Naive thymus-derived CD4-positive, alpha-beta T cell (primary cell): ENCODE measurements at regions not wholly inside any gene's neighbourhood (a gene's known extent, or its start where the extent isn't known, plus 50 kb on each side); places are given as distances from the start of the nearest gene placed in this dataset.
"Not testable (repeated sequence)": the region's sequence is repeated elsewhere in the genome, so short reads cannot be mapped to it uniquely, and the experiment has no call there.

Experiments
- ATAC-seq: fragments of 150-1000 bp; cut with Tn5 transposase; 2 replicates; pipeline ENCODE4 v1.10.0; 2021; ENCODE audit warnings: mild to moderate bottlenecking, moderate library complexity
- CTCF ChIA-PET: fragments of 350-600 bp; sonication (Branson Sonifier 250); formaldehyde crosslinking; loops from one replicate; lab custom pipeline; 2021; ENCODE audit warnings: antibody characterized with exemption; lab: Charles Lee
- POLR2A ChIA-PET: fragments of 350-600 bp; sonication (Branson Sonifier 250); formaldehyde crosslinking; loops from one replicate; lab custom pipeline; 2021; ENCODE audit warnings: antibody characterized with exemption, inconsistent platforms; lab: Charles Lee
- DNase-seq, 9 donors: peaks; one replicate each; pipeline versions ENCODE4 v3.0.0 to v3.0.0-alpha.2; 2020 to 2022; ENCODE audit warnings: mixed read lengths in 1 of 9
- H3K27ac ChIP-seq: one replicate; pipeline ENCODE4 v1.7.0; 2013; ENCODE audit warnings: mild to moderate bottlenecking, low read depth, low read length, moderate library complexity
- H3K27me3 ChIP-seq, 2 donors: one replicate each; pipeline ENCODE4 v1.7.0; 2013; ENCODE audit warnings: low read length in 2 of 2, mild to moderate bottlenecking in 2 of 2, moderate library complexity in 2 of 2; ENCODE audit not compliant: control insufficient read depth in 2 of 2, insufficient read depth in 2 of 2
- H3K36me3 ChIP-seq, 3 experiments: 1 replicate in 2 of 3; 2 replicates in 1 of 3; pipeline ENCODE4 v1.7.0; 2013; ENCODE audit warnings: low read length in 3 of 3, mild to moderate bottlenecking in 3 of 3, moderate library complexity in 1 of 3; ENCODE audit not compliant: insufficient read depth in 3 of 3, control insufficient read depth in 2 of 3
- H3K4me1 ChIP-seq, 2 donors: one replicate each; pipeline ENCODE4 v1.7.0; 2013; ENCODE audit warnings: low read length in 2 of 2, mild to moderate bottlenecking in 2 of 2, moderate library complexity in 1 of 2; ENCODE audit not compliant: control insufficient read depth in 2 of 2, insufficient read depth in 2 of 2
- H3K4me3 ChIP-seq: 2 replicates; pipeline ENCODE4 v1.7.0; 2013; ENCODE audit warnings: mild to moderate bottlenecking, low read length
- H3K9me3 ChIP-seq, 3 experiments: 1 replicate in 2 of 3; 2 replicates in 1 of 3; pipeline ENCODE4 v1.7.0; 2013; ENCODE audit warnings: low read length in 3 of 3; ENCODE audit not compliant: control insufficient read depth in 2 of 3
- H3K27ac Mint-ChIP-seq, 9 donors: one replicate each; pipeline ENCODE4 v1.8.0; 2020 to 2022; ENCODE audit warnings: mixed read lengths in 9 of 9, mild to moderate bottlenecking in 8 of 9, moderate library complexity in 5 of 9, inconsistent platforms in 2 of 9
- H3K27me3 Mint-ChIP-seq, 5 donors: one replicate each; pipeline ENCODE4 v1.8.0; 2021 to 2022; ENCODE audit warnings: mixed read lengths in 5 of 5, mild to moderate bottlenecking in 1 of 5
- H3K36me3 Mint-ChIP-seq, 5 donors: one replicate each; pipeline ENCODE4 v1.8.0; 2020 to 2022; ENCODE audit warnings: mixed read lengths in 5 of 5, mild to moderate bottlenecking in 3 of 5, inconsistent platforms in 1 of 5
- H3K4me1 Mint-ChIP-seq, 7 donors: one replicate each; pipeline ENCODE4 v1.8.0; 2020 to 2022; ENCODE audit warnings: mixed read lengths in 7 of 7, mild to moderate bottlenecking in 3 of 7, inconsistent platforms in 1 of 7
- H3K4me3 Mint-ChIP-seq, 10 donors: one replicate each; pipeline ENCODE4 v1.8.0; 2020 to 2022; ENCODE audit warnings: mild to moderate bottlenecking in 10 of 10, mixed read lengths in 10 of 10, moderate library complexity in 6 of 10, inconsistent platforms in 2 of 10
- H3K9me3 Mint-ChIP-seq, 11 donors: one replicate each; pipeline ENCODE4 v1.8.0; 2020 to 2022; ENCODE audit warnings: mixed read lengths in 11 of 11, mild to moderate bottlenecking in 4 of 11, inconsistent platforms in 1 of 11, moderate library complexity in 1 of 11
- intact Hi-C, 2 donors: fragments of 100-400 bp; cut with micrococcal nuclease; formaldehyde crosslinking; loops; one replicate each; pipeline ENCODE4 v1.15.1; 2023

DNA sequence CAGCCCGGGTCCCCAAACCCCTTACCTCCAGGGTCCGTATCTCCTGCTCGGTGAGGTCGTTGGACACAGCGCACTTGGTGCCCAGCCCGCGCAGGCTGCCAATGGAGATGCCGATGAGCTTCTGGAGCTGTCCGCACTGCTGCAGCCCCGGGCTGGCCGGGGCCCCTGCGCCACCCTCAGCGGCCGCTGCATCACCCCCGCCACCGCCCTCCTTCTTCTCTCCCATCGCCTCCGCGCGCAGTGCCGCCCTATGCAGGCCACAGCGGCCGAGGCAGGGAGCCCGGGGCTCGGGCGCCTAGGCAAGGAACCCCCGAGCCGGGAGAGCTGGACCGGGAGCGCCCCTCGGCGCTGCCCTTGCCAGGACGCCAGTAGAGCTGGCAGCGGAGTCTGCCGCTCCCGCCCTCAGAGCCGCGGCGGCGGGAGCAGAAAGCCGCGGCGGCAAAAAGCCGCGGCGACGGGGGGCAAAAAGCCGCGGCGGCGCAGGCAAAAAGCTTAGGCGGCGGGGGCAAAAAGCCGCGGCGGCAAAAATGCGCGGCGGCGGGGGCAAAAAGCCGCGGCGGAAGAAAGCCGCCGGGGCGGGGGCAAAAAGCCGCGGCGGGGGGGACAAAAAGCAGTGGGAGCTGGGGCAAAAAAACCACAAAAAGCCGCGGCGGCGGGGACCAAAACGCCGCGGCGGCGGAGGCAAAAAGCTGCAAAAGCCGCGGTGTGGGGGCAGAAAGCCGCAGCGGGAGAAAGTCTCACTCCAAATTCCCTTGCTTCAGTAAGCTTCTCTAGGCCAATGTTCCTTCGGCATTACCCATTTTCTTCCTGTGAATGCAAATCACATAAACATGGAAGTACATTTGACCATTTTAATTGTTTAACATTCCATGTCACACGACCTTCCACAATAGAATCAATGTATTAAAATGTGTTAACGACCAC, 181.2 kb downstream of the ZNF92 start:
- H3K36me3 ChIP-seq, H3K4me1 Mint-ChIP-seq, CTCF ChIA-PET, H3K9me3 Mint-ChIP-seq, H3K4me3 ChIP-seq, DNase-seq, intact Hi-C loops, H3K27me3 Mint-ChIP-seq, H3K27ac Mint-ChIP-seq, H3K36me3 Mint-ChIP-seq, H3K9me3 ChIP-seq, H3K27ac ChIP-seq, H3K4me1 ChIP-seq, H3K27me3 ChIP-seq, ATAC-seq, POLR2A ChIA-PET, H3K4me3 Mint-ChIP-seq: not testable (repeated sequence)

DNA sequence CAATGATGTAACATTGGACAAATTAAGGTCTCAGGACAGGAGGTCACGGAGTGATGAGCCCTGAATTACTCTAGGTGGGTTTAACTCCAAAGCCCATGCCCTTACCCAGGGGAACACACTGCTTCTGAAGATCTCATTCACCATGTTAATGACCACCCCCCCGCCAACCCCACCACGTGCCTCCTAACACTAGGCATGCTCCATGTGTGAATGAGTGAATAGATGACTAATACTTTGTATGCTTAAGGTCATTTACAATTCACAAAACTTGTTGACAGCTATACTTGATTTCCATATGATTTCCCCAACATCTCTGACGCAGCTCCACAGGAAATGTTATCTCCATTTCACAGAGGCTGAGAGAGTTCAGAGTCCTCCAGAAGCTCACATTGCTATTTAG, 184.9 kb downstream of the ZNF92 start:
- H3K27ac Mint-ChIP-seq, H3K4me1 Mint-ChIP-seq, H3K27ac ChIP-seq, H3K4me3 ChIP-seq, POLR2A ChIA-PET, H3K4me3 Mint-ChIP-seq, H3K36me3 Mint-ChIP-seq, intact Hi-C loops, H3K4me1 ChIP-seq, H3K9me3 Mint-ChIP-seq, ATAC-seq, H3K27me3 ChIP-seq, H3K27me3 Mint-ChIP-seq, CTCF ChIA-PET, H3K9me3 ChIP-seq, H3K36me3 ChIP-seq: not testable (repeated sequence)
- peak in 2 of 9 donors; percentile 2 to 13 for DNase-seq

DNA sequence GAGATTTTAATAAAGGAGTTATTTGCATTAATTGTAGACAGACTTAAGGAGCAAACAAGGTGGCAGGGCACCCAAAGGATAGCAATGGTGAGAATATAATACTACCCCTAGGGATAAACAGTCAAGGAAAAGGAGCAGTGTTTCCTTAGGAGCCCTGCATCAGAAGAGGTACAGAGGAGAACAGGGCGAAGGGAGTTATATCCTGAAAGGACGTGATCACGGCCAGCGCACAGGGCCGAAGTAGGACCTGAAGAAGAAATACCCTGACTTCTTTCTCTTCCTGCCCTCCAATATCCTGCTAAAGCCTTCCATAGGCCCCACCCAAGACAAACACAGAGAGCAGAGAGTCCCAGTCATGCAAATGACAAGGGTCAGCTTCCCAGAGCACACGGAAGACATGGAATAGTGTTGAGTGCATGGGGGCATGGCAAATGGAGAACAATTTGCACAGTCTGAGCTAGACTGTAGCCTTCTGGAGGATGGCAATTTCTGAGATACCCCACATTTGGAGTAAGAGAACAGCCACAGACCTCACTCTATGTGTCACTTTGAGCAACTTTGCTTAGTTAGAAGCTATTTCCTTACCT, 188.2 kb downstream of the ZNF92 start:
- intact Hi-C loops, H3K4me1 Mint-ChIP-seq, H3K36me3 Mint-ChIP-seq, H3K9me3 Mint-ChIP-seq, POLR2A ChIA-PET, ATAC-seq, H3K27ac ChIP-seq, H3K27me3 ChIP-seq, H3K27me3 Mint-ChIP-seq, CTCF ChIA-PET, H3K36me3 ChIP-seq, H3K4me3 Mint-ChIP-seq, H3K9me3 ChIP-seq, H3K4me3 ChIP-seq, H3K27ac Mint-ChIP-seq, DNase-seq, H3K4me1 ChIP-seq: not testable (repeated sequence)

DNA sequence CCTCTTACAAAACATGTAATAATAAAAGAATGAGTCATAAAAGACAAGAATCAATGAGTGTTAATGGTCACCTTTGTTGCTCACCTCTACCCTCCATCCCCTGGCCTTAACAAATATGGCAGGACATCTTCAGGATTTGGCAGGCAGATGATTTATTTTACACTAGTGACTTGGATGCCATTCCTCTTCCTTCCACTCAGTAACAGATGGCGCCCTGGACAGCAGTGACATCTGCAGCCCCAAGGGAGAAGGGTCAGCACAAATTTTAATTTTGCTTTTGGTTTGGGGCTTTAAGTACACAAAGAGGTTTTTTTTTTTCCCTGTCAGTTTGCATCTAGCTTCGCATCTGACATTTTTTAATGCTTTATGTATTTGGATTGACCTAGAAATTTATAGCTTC, 188.9 kb downstream of the ZNF92 start:
- DNase-seq, ATAC-seq, H3K4me3 ChIP-seq, H3K27me3 Mint-ChIP-seq, H3K27ac ChIP-seq, H3K27me3 ChIP-seq, H3K4me3 Mint-ChIP-seq, H3K4me1 Mint-ChIP-seq, H3K36me3 ChIP-seq, H3K27ac Mint-ChIP-seq, intact Hi-C loops, H3K36me3 Mint-ChIP-seq, POLR2A ChIA-PET, H3K4me1 ChIP-seq, CTCF ChIA-PET, H3K9me3 Mint-ChIP-seq, H3K9me3 ChIP-seq: not testable (repeated sequence)

DNA sequence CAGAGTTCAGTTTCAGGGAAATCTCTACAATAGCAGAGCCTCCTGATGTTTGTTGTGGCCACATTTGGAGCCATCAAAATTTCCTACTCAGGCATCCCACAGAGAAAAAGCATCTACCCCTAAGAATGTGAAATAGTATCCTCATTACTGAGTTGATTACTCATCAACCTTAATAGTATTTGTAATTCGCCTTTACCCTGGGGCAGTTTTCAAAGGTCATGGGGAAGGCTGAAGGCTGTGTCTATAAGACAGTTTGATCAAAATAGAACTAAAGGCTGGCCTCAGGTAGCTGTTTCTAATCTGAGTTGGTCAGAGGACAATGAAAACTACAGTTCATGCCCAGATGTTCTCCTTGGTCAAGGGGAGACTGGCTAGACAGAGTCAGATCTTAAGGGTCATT, 189.7 kb downstream of the ZNF92 start:
- DNase-seq, H3K36me3 Mint-ChIP-seq, H3K27me3 Mint-ChIP-seq, H3K4me3 Mint-ChIP-seq, CTCF ChIA-PET, H3K9me3 ChIP-seq, ATAC-seq, H3K27ac ChIP-seq, intact Hi-C loops, H3K27me3 ChIP-seq, H3K36me3 ChIP-seq, H3K9me3 Mint-ChIP-seq, H3K4me1 ChIP-seq, H3K4me1 Mint-ChIP-seq, H3K27ac Mint-ChIP-seq, POLR2A ChIA-PET, H3K4me3 ChIP-seq: not testable (repeated sequence)

DNA sequence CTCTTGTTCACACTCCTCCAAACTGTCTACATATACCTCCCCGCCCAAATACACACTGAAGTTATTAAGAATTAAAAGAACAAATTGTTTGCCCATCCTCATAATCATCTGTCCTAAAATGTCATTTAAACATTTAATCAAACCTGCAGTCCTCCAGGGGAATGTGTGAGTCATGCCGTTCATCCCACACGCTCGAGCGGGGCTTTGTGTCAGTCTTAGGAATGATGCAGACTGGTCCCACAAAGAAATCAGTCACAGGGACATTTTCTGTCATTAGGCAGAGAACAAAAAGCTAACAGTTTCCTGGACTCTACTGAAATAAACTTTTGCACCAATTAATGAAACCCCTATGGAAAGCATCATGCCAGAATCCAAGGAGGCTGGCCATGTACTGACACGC, 194.6 kb downstream of the ZNF92 start:
- intact Hi-C loops, H3K4me1 Mint-ChIP-seq, H3K4me3 ChIP-seq, H3K27ac Mint-ChIP-seq, H3K36me3 Mint-ChIP-seq, H3K36me3 ChIP-seq, POLR2A ChIA-PET, CTCF ChIA-PET, H3K9me3 ChIP-seq, H3K27me3 Mint-ChIP-seq, H3K27ac ChIP-seq, H3K4me1 ChIP-seq, H3K27me3 ChIP-seq, H3K9me3 Mint-ChIP-seq, H3K4me3 Mint-ChIP-seq, DNase-seq, ATAC-seq: not testable (repeated sequence)

DNA sequence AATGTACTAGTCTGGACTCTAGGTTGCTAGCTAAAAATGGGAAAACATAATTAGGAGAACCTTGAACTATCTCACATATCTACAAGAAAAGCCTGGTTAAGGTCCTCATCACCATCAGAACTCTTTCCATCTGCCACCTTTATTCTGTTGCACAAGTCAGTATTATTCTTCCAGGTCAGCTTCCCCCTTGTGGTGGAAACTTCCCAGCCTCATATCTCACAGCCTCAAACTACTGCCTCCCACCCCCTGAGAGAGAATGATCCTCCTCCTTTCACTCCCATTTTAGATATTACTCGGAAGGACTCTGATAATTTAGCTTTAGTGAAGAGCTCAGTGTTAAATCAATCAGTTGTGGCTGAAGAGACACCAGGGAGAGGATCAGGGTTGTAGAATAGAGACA, 197.3 kb downstream of the ZNF92 start:
- H3K4me1 Mint-ChIP-seq, H3K27ac Mint-ChIP-seq, POLR2A ChIA-PET, H3K4me1 ChIP-seq, H3K27me3 Mint-ChIP-seq, H3K9me3 ChIP-seq, CTCF ChIA-PET, H3K4me3 Mint-ChIP-seq, intact Hi-C loops, H3K9me3 Mint-ChIP-seq, H3K4me3 ChIP-seq, H3K36me3 ChIP-seq, ATAC-seq, H3K36me3 Mint-ChIP-seq, H3K27me3 ChIP-seq, H3K27ac ChIP-seq, DNase-seq: not testable (repeated sequence)
